Coronary artery (tissue), 2 donors: ENCODE measurements at regions not wholly inside any gene's neighbourhood (a gene's known extent, or its start where the extent isn't known, plus 50 kb on each side); places are given as distances from the start of the nearest gene placed in this dataset.

Experiments used
- DNase-seq: peaks from one replicate; pipeline ENCODE4 v3.0.0-alpha.2; 2017; ENCODE audit warnings: low spot score
- H3K27ac ChIP-seq, 2 donors: fragments of 200-600 bp; sonication (generic); one replicate each; pipeline ENCODE4 v1.5.1; 2016 to 2019
- H3K4me3 ChIP-seq: fragments of 200-600 bp; sonication (generic); 2 replicates; pipeline ENCODE4 v1.5.1; 2016; ENCODE audit warnings: mild to moderate bottlenecking, moderate library complexity
- CTCF ChIP-seq: fragments of 200-600 bp; sonication (generic); IDR thresholded peaks from one replicate; pipeline ENCODE4 v1.5.1; 2019; ENCODE audit warnings: antibody characterized with exemption

GRCh38 chr15:66630801-66631351 lies 65.1 kb upstream of the LCTL start:
- DNase-seq = peak; percentile 70
- no peak for TF ChIP-seq CTCF
- Histone ChIP-seq H3K27ac (peak overlapping the region in 1 of 2 donors; percentile 81), H3K4me3 (no peak overlapping the region)

GRCh38 chr15:66631616-66632263 lies 65.9 kb upstream of the LCTL start:
- DNase-seq = peak; percentile 74
- TF ChIP-seq CTCF = no peak
- Histone ChIP-seq H3K4me3 (no peak overlapping the region), H3K27ac (peak overlapping the region; percentile 3 to 77)

- Histone ChIP-seq H3K4me3 (no peak overlapping the region), H3K27ac (peak overlapping the region in 1 of 2 donors; percentile 77)
- peak; percentile 71 for DNase-seq
- no peak for TF ChIP-seq CTCF
Measured at GRCh38 chr15:66633041-66633937, 67.5 kb upstream of the LCTL start.

GRCh38 chr15:66633938-66634250 lies 68.1 kb upstream of the LCTL start:
- Histone ChIP-seq H3K4me3 (no peak overlapping the region), H3K27ac (peak overlapping the region in 1 of 2 donors; percentile 77)
- DNase-seq = peak; percentile 43
- no peak for TF ChIP-seq CTCF

GRCh38 chr15:66634540-66634939 lies 67.5 kb upstream of the SMAD6 start:
- no peak for DNase-seq
- no peak for TF ChIP-seq CTCF
- H3K4me3 ChIP-seq = no peak overlapping the region
- no peak overlapping the region for H3K27ac ChIP-seq

- Histone ChIP-seq H3K4me3 (no peak overlapping the region), H3K27ac (no peak overlapping the region)
- no peak for DNase-seq
- TF ChIP-seq CTCF = no peak
Measured at GRCh38 chr15:66635006-66635405, 67.0 kb upstream of the SMAD6 start.
